Stomach (tissue), 8 donors: ENCODE measurements at regions not wholly inside any gene's neighbourhood (a gene's known extent, or its start where the extent isn't known, plus 50 kb on each side); places are given as distances from the start of the nearest gene placed in this dataset.

Experiments
- DNase-seq, 2 donors: peaks; one replicate each; pipeline versions ENCODE4 v3.0.0 to v3.0.0-alpha.2; 2013 to 2019
- H3K27ac ChIP-seq, 5 donors: fragments of 200-600 bp in 4 of 5; sonication (generic) in 4 of 5; one replicate each; pipeline ENCODE4 v1.5.1; 2013 to 2019; ENCODE audit warnings: mild to moderate bottlenecking in 1 of 5, moderate library complexity in 1 of 5
- H3K27me3 ChIP-seq, 3 donors: fragments of 200-600 bp; sonication (generic); one replicate each; pipeline ENCODE4 v1.5.1; 2017 to 2019; ENCODE audit warnings: mixed run types in 1 of 3
- H3K36me3 ChIP-seq, 4 donors: fragments of 200-600 bp; sonication (generic); 1 replicate in 3 of 4; 2 replicates in 1 of 4; pipeline ENCODE4 v1.5.1; 2016 to 2019
- H3K4me1 ChIP-seq, 4 donors: fragments of 200-600 bp; sonication (generic); one replicate each; pipeline ENCODE4 v1.5.1; 2016 to 2019
- H3K4me3 ChIP-seq, 4 donors: fragments of 200-600 bp; sonication (generic) in 3 of 4; one replicate each; pipeline ENCODE4 v1.5.1; 2016 to 2019; ENCODE audit warnings: mild to moderate bottlenecking in 1 of 4
- H3K9me3 ChIP-seq, 4 donors: fragments of 200-600 bp; sonication (generic); one replicate each; pipeline ENCODE4 v1.5.1; 2016 to 2019
- EP300 ChIP-seq: sonication (generic); formaldehyde crosslinking; IDR thresholded peaks from one replicate; pipeline ENCODE4 v1.6.1; 2017; ENCODE audit warnings: antibody characterized with exemption
- POLR2A ChIP-seq, 4 donors: fragments of 450-650 bp; IDR thresholded peaks; one replicate each; pipeline ENCODE4 v1.6.1; 2016; ENCODE audit warnings: antibody characterized with exemption in 4 of 4, control low read depth in 2 of 4, mild to moderate bottlenecking in 1 of 4, moderate library complexity in 1 of 4
- POLR2AphosphoS5 ChIP-seq, 3 donors: sonication (generic); formaldehyde crosslinking; IDR thresholded peaks; one replicate each; pipeline ENCODE4 v1.6.1; 2016; ENCODE audit warnings: antibody characterized with exemption in 3 of 3
- WGBS, 5 donors: extraction: QIAGEN DNeasy Blood & Tissue Kit in 3 of 5; methylation state at CpG; one replicate each; pipeline versions ENCODE4 v1.1.5 to v1.1.7; 2013 to 2018; 5-methylcytosine and 5-hydroxymethylcytosine counted together
- intact Hi-C: fragments of 100-400 bp; cut with DNase I; formaldehyde crosslinking; loops from one replicate; pipeline ENCODE4 v1.15.1; 2023; ENCODE audit warnings: low total_unique reads
- TF ChIP-seq, protein P1 (sequence below), 7 experiments: fragments of 450-650 bp in 4 of 7; fragments of 200-600 bp in 3 of 7; sonication (generic) in 3 of 7; IDR thresholded peaks; one replicate each; pipeline ENCODE4 v1.5.1; 2016 to 2019; ENCODE audit warnings: antibody characterized with exemption in 7 of 7, control low read depth in 2 of 7, mild to moderate bottlenecking in 1 of 7
- donor health status: healthy with polysubstance abuse.
- donor health status: Bipolar disorder and iron deficiency.
- donor health status: healthy.

GRCh38 chr11:111101881-111102280, 143.6 kb upstream of the POU2AF2 start:
- Histone ChIP-seq H3K4me1 (no peaks in the 10 kb centered on the region), H3K27me3 (no peaks in the 10 kb centered on the region), H3K36me3 (no peaks in the 10 kb centered on the region), H3K27ac (no peak overlapping the region), H3K4me3 (no peak overlapping the region), H3K9me3 (no peaks in the 10 kb centered on the region)
- WGBS, 5 donors, result 50 to 78% (median 69%) methylated on average over 3 of the region's 3 CpGs
- intact Hi-C loops, result no loop called here
- TF ChIP-seq POLR2AphosphoS5 (IDR thresholded peaks at IDR 0.05), result no peak
- TF ChIP-seq, protein P1, sequence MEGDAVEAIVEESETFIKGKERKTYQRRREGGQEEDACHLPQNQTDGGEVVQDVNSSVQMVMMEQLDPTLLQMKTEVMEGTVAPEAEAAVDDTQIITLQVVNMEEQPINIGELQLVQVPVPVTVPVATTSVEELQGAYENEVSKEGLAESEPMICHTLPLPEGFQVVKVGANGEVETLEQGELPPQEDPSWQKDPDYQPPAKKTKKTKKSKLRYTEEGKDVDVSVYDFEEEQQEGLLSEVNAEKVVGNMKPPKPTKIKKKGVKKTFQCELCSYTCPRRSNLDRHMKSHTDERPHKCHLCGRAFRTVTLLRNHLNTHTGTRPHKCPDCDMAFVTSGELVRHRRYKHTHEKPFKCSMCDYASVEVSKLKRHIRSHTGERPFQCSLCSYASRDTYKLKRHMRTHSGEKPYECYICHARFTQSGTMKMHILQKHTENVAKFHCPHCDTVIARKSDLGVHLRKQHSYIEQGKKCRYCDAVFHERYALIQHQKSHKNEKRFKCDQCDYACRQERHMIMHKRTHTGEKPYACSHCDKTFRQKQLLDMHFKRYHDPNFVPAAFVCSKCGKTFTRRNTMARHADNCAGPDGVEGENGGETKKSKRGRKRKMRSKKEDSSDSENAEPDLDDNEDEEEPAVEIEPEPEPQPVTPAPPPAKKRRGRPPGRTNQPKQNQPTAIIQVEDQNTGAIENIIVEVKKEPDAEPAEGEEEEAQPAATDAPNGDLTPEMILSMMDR (IDR thresholded peaks at IDR 0.05), result no peak
- TF ChIP-seq EP300, result no peak
- TF ChIP-seq POLR2A (IDR thresholded peaks at IDR 0.05), result no peak
- peak in 1 of 2 donors; percentile 72 for DNase-seq

DNA sequence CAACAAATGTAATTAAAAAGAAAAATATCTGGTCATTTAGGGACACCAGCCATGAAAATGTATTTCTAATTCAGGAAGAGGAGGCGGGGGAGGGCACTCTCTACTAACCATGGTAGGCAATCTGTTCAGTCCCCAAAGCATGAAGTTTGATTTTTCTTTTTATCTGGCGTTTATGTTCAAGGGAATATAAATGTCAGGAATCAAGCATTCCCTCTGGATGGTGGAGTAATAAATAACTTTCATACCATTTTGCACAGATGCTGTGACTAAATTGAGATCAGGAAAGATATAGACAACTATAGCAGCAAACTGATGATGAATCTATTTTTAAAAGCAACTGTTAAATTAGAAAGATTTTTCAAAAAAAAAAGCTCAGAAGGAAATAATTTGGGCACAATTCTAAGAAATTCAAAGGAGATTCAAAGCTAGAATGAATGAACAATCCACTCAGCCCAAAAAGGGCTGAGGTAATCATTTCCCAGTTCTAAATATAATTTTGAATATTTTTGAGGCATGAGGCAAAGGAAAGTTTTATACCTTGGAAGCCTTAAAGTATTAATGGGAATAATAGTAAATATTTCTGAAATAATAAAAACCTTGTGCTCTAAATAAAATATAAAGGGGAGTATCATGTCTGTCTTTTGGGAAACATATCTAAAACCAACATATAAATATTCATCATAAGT, 146.4 kb upstream of the POU2AF2 start:
- no peak for TF ChIP-seq POLR2AphosphoS5 (IDR thresholded peaks at IDR 0.05)
- no peak for TF ChIP-seq EP300
- no peak for TF ChIP-seq POLR2A (IDR thresholded peaks at IDR 0.05)
- TF ChIP-seq, protein P1 (IDR thresholded peaks at IDR 0.05), result no peak
- DNase-seq, result no peak
- H3K27ac ChIP-seq, result no peak overlapping the region
- no peaks in the 10 kb centered on the region for H3K4me1 ChIP-seq
- H3K27me3 ChIP-seq, result no peaks in the 10 kb centered on the region
- 79 to 87% (median 84%) methylated on average over 2 of the region's 2 CpGs for WGBS, 5 donors
- H3K36me3 ChIP-seq, result no peaks in the 10 kb centered on the region
- H3K4me3 ChIP-seq, result no peak overlapping the region
- intact Hi-C loops, result no loop called here
- H3K9me3 ChIP-seq, result no peaks in the 10 kb centered on the region

DNA sequence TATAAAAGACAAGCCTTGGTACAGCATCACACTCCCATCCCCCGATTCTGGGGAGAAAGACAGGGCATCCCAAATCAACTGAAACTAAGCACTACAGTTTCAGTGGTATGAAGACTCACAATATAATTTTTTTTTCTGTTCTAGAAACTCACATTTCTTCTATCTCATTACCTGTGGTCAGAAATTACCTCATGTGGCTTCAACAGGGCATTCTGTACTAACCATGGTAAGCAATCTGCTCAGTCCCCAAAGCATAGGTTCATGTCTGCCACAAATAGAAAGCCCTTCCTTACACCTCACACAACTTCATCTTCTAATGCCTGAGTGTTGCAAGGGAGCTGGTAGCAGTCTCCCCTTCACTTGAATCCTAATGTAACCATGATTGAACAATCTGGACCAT, 147.4 kb upstream of the POU2AF2 start:
- Histone ChIP-seq H3K4me1 (no peaks in the 10 kb centered on the region), H3K9me3 (no peaks in the 10 kb centered on the region), H3K36me3 (no peaks in the 10 kb centered on the region), H3K27me3 (no peaks in the 10 kb centered on the region), H3K27ac (no peak overlapping the region), H3K4me3 (no peak overlapping the region)
- DNase-seq, result no peak
- intact Hi-C loops, result no loop called here
- TF ChIP-seq POLR2A (IDR thresholded peaks at IDR 0.05) (no peak), POLR2AphosphoS5 (IDR thresholded peaks at IDR 0.05) (no peak), EP300 (no peak)
- TF ChIP-seq, protein P1 (IDR thresholded peaks at IDR 0.05), result no peak
- WGBS, 5 donors, result 92 to 100% (median 96%) methylated on average over 1 of the region's 1 CpG

GRCh38 chr11:111097191-111097590, 148.3 kb upstream of the POU2AF2 start:
- TF ChIP-seq POLR2AphosphoS5 (IDR thresholded peaks at IDR 0.05) (no peak), POLR2A (IDR thresholded peaks at IDR 0.05) (no peak), EP300 (no peak)
- TF ChIP-seq, protein P1 (IDR thresholded peaks at IDR 0.05), result no peak
- peak overlapping the region in 1 of 5 donors; percentile 21 for H3K27ac ChIP-seq
- WGBS, 5 donors, result 39 to 57% (median 47%) methylated on average over 11 of the region's 11 CpGs
- H3K9me3 ChIP-seq, result no peaks in the 10 kb centered on the region
- H3K4me1 ChIP-seq, result no peaks in the 10 kb centered on the region
- H3K4me3 ChIP-seq, result peak overlapping the region; percentile 24 to 37 (median 29)
- H3K36me3 ChIP-seq, result no peaks in the 10 kb centered on the region
- peak; percentile 44 to 83 for DNase-seq
- no peaks in the 10 kb centered on the region for H3K27me3 ChIP-seq
- intact Hi-C loops, result no loop called here
